ENCODE measurements at regions not wholly inside any gene's neighbourhood (a gene's known extent, or its start where the extent isn't known, plus 50 kb on each side); places are given as distances from the start of the nearest gene placed in this dataset.

- Histone ChIP-seq H3K27ac (ENCODE audit: low read length in 2 of 2) (no peak overlapping the region), H3K79me2 (ENCODE audit: control insufficient read depth, insufficient read depth, low read length) (no peaks in the 10 kb centered on the region), H2AFZ (ENCODE audit: insufficient read depth, low read depth, low read length, poor library complexity, severe bottlenecking) (no peak overlapping the region), H3K9me3 (ENCODE audit: control extremely low read depth in 1 of 3, control insufficient read depth in 2 of 3, insufficient read depth in 1 of 3, low read length in 2 of 3) (peaks cover 0 to 10% (median 0%) of the 10 kb centered on the region in 3 donors), H3K9ac (ENCODE audit: low read length) (no peak overlapping the region), H3K4me2 (replicated peaks; ENCODE audit: low read depth, low read length, poor library complexity, severe bottlenecking) (no peak overlapping the region), H3K36me3 (replicated peaks in 1 of 2; ENCODE audit: control extremely low read depth in 1 of 2, control insufficient read depth in 1 of 2, extremely low read depth in 1 of 2, insufficient read depth in 2 of 2, low read length in 1 of 2) (no peaks in the 10 kb centered on the region), H4K20me1 (ENCODE audit: control insufficient read depth, insufficient read depth, low read length, poor library complexity, severe bottlenecking) (no peaks in the 10 kb centered on the region), H3K27me3 (replicated peaks in 1 of 4; ENCODE audit: control extremely low read depth in 1 of 4, control insufficient read depth in 3 of 4, insufficient read depth in 4 of 4, low read length in 3 of 4) (no peaks in the 10 kb centered on the region), H3K4me1 (ENCODE audit: control insufficient read depth in 2 of 2, insufficient read depth in 2 of 2, low read length in 2 of 2) (no peaks in the 10 kb centered on the region), H3K4me3 (ENCODE audit: control extremely low read depth in 1 of 5, extremely low read depth in 1 of 5, insufficient read depth in 1 of 5, low read depth in 2 of 5, low read length in 4 of 5) (no peak overlapping the region)
- CTCF ChIA-PET, result no interaction called here
- WGBS (ENCODE audit: insufficient coverage), result 79% methylated on average over 2 of the region's 2 CpGs
- ATAC-seq (ENCODE audit: low read depth), result no peak
- POLR2A ChIA-PET, result no interaction called here
- Mint-ChIP-seq H3K9me3 (ENCODE audit: insufficient read depth) (no peaks in the 10 kb centered on the region), H3K27ac (no peak overlapping the region), H3K27me3 (peaks cover 6% of the 10 kb centered on the region), H3K4me1 (no peaks in the 10 kb centered on the region), H3K4me3 (no peak overlapping the region)
- TF ChIP-seq CTCF (IDR thresholded peaks at IDR 0.05) (no peak), EZH2 (IDR thresholded peaks at IDR 0.05; ENCODE audit: borderline replicate concordance, insufficient read depth, low read depth, low read length, poor library complexity, severe bottlenecking) (no peak)
- intact Hi-C loops (cut with micrococcal nuclease), result no loop called here
- no peak for DNase-seq
These were observed 338.6 kb upstream of the B3GAT1 start for GRCh38 chr11:134750619-134751018.

- no peak overlapping the region for H3K4me3 ChIP-seq (ENCODE audit: control extremely low read depth in 1 of 5, extremely low read depth in 1 of 5, insufficient read depth in 1 of 5, low read depth in 2 of 5, low read length in 4 of 5)
- TF ChIP-seq EZH2 (IDR thresholded peaks at IDR 0.05; ENCODE audit: borderline replicate concordance, insufficient read depth, low read depth, low read length, poor library complexity, severe bottlenecking) (no peak), CTCF (IDR thresholded peaks at IDR 0.05) (no peak)
- Mint-ChIP-seq H3K9me3 (ENCODE audit: insufficient read depth) (no peaks in the 10 kb centered on the region), H3K27ac (no peak overlapping the region), H3K4me1 (no peaks in the 10 kb centered on the region), H3K27me3 (peaks cover 2% of the 10 kb centered on the region), H3K4me3 (no peak overlapping the region)
- WGBS (ENCODE audit: insufficient coverage), result 37% methylated on average over 5 of the region's 5 CpGs
- ATAC-seq (ENCODE audit: low read depth) (no peak), DNase-seq (no peak)
- no peaks in the 10 kb centered on the region for H3K4me1 ChIP-seq (ENCODE audit: control insufficient read depth in 2 of 2, insufficient read depth in 2 of 2, low read length in 2 of 2)
- no peaks in the 10 kb centered on the region for H3K79me2 ChIP-seq (ENCODE audit: control insufficient read depth, insufficient read depth, low read length)
- ChIA-PET CTCF (no interaction called here), POLR2A (no interaction called here)
- no peak overlapping the region for H3K27ac ChIP-seq (ENCODE audit: low read length in 2 of 2)
- H3K36me3 ChIP-seq (replicated peaks in 1 of 2; ENCODE audit: control extremely low read depth in 1 of 2, control insufficient read depth in 1 of 2, extremely low read depth in 1 of 2, insufficient read depth in 2 of 2, low read length in 1 of 2), result no peaks in the 10 kb centered on the region
- H4K20me1 ChIP-seq (ENCODE audit: control insufficient read depth, insufficient read depth, low read length, poor library complexity, severe bottlenecking), result no peaks in the 10 kb centered on the region
- H3K27me3 ChIP-seq (replicated peaks in 1 of 4; ENCODE audit: control extremely low read depth in 1 of 4, control insufficient read depth in 3 of 4, insufficient read depth in 4 of 4, low read length in 3 of 4), result no peaks in the 10 kb centered on the region
- H3K9ac ChIP-seq (ENCODE audit: low read length), result no peak overlapping the region
- intact Hi-C loops (cut with micrococcal nuclease), result no loop called here
- H2AFZ ChIP-seq (ENCODE audit: insufficient read depth, low read depth, low read length, poor library complexity, severe bottlenecking), result no peak overlapping the region
- H3K9me3 ChIP-seq (ENCODE audit: control extremely low read depth in 1 of 3, control insufficient read depth in 2 of 3, insufficient read depth in 1 of 3, low read length in 2 of 3), result peaks cover 0 to 10% (median 0%) of the 10 kb centered on the region in 3 donors
- H3K4me2 ChIP-seq (replicated peaks; ENCODE audit: low read depth, low read length, poor library complexity, severe bottlenecking), result no peak overlapping the region
These were observed 337.2 kb upstream of the B3GAT1 start for GRCh38 chr11:134749040-134749839.
